ENCODE measurements at regions not wholly inside any gene's neighbourhood (a gene's known extent, or its start where the extent isn't known, plus 50 kb on each side); places are given as distances from the start of the nearest gene placed in this dataset.
"Not testable (repeated sequence)": the region's sequence is repeated elsewhere in the genome, so short reads cannot be mapped to it uniquely, and the experiment has no call there.

GRCh38 chrY:21039811-21040210 lies 283.9 kb downstream of the RPS4Y2 start (continued):
- TF ChIP-seq GABPB1 (CRISPR knock-in tag; IDR thresholded peaks at IDR 0.05) (no peak), ZNF219 (CRISPR knock-in tag; IDR thresholded peaks at IDR 0.05; ENCODE audit: borderline replicate concordance) (no peak), PREB (CRISPR knock-in tag; IDR thresholded peaks at IDR 0.05; ENCODE audit: borderline replicate concordance) (no peak), CREM (CRISPR knock-in tag; IDR thresholded peaks at IDR 0.05) (no peak)

- ATAC-seq; H3K27me3 Mint-ChIP-seq (ENCODE audit: low read depth); H3K4me3 Mint-ChIP-seq; H3K27ac Mint-ChIP-seq; H3K4me1 Mint-ChIP-seq; DNase-seq (ENCODE audit: low spot score); CTCF ChIA-PET; POLR2A ChIA-PET: not testable (repeated sequence)
- peaks cover 84% of the 10 kb centered on the region for H3K9me3 Mint-ChIP-seq
- H3K36me3 Mint-ChIP-seq: peaks cover 72% of the 10 kb centered on the region
Observed at GRCh38 chrY:21040711-21041110, 284.8 kb downstream of the RPS4Y2 start.

GRCh38 chrY:21073079-21073478 lies 317.2 kb downstream of the RPS4Y2 start:
- no peak overlapping the region for H3K27ac Mint-ChIP-seq
- no peak for TF ChIP-seq CTCF (IDR thresholded peaks at IDR 0.05)
- TF ChIP-seq SMAD3 (CRISPR knock-in tag; IDR thresholded peaks at IDR 0.05; ENCODE audit: borderline replicate concordance): no peak
- TF ChIP-seq CREB1 (CRISPR knock-in tag; IDR thresholded peaks at IDR 0.05): no peak
- TF ChIP-seq NFYB (CRISPR knock-in tag; conservative IDR thresholded peaks at IDR 0.05; ENCODE audit: low read depth): no peak
- TF ChIP-seq STAT6 (CRISPR knock-in tag; conservative IDR thresholded peaks at IDR 0.05; ENCODE audit: low read depth): no peak
- TF ChIP-seq USF2 (CRISPR knock-in tag; IDR thresholded peaks at IDR 0.05): no peak
- TF ChIP-seq ESRRA (CRISPR knock-in tag; IDR thresholded peaks at IDR 0.05; ENCODE audit: borderline replicate concordance): no peak
- no peak for TF ChIP-seq FOXP1 (CRISPR knock-in tag; IDR thresholded peaks at IDR 0.05; ENCODE audit: borderline replicate concordance)
- TF ChIP-seq ZNF219 (CRISPR knock-in tag; IDR thresholded peaks at IDR 0.05; ENCODE audit: borderline replicate concordance): no peak
- TF ChIP-seq USF1 (CRISPR knock-in tag; IDR thresholded peaks at IDR 0.05): no peak
- H3K36me3 Mint-ChIP-seq: peaks cover 39% of the 10 kb centered on the region
- no peaks in the 10 kb centered on the region; the same call in 1 of the 2 replicates for H3K27me3 Mint-ChIP-seq (ENCODE audit: low read depth)
- DNase-seq (ENCODE audit: low spot score) (no peak), ATAC-seq (no peak)
- H3K9me3 Mint-ChIP-seq: peaks cover 48% of the 10 kb centered on the region
- no peaks in the 10 kb centered on the region for H3K4me1 Mint-ChIP-seq
- ChIA-PET POLR2A (no interaction called here), CTCF (no interaction called here)
- no peak overlapping the region for H3K4me3 Mint-ChIP-seq

Data from WTC11 (cell line).